ENCODE measurements at regions not wholly inside any gene's neighbourhood (a gene's known extent, or its start where the extent isn't known, plus 50 kb on each side); places are given as distances from the start of the nearest gene placed in this dataset.
A peak's percentile ranks its signal among the peaks of the same experiment; 100 is the strongest.
"Not testable (repeated sequence)": the region's sequence is repeated elsewhere in the genome, so short reads cannot be mapped to it uniquely, and the experiment has no call there.

GRCh38 chr11:134612140-134613030 lies 200.3 kb upstream of the B3GAT1 start:
- no peak for DNase-seq

GRCh38 chr11:134611537-134611936 lies 199.5 kb upstream of the B3GAT1 start:
- no peak for DNase-seq

- DNase-seq: no peak
Observed at GRCh38 chr11:134610116-134610910, 198.3 kb upstream of the B3GAT1 start.

GRCh38 chr11:134609361-134610115 lies 197.5 kb upstream of the B3GAT1 start:
- DNase-seq: no peak

GRCh38 chr11:134607963-134608750 lies 196.1 kb upstream of the B3GAT1 start:
- no peak for DNase-seq

- DNase-seq: no peak
Observed at GRCh38 chr11:134606251-134606650, 194.2 kb upstream of the B3GAT1 start.

- no peak for DNase-seq
Observed at GRCh38 chr11:134604886-134605285, 192.8 kb upstream of the B3GAT1 start.

- peak; percentile 88 for DNase-seq
Observed at GRCh38 chr11:134599299-134599771, 187.3 kb upstream of the B3GAT1 start.

GRCh38 chr11:134598368-134598767 lies 186.3 kb upstream of the B3GAT1 start:
- DNase-seq: no peak

- no peak for DNase-seq
Observed at GRCh38 chr11:134597452-134597851, 185.4 kb upstream of the B3GAT1 start.

GRCh38 chr11:134596404-134596803 lies 184.4 kb upstream of the B3GAT1 start:
- no peak for DNase-seq

- no peak for DNase-seq
Observed at GRCh38 chr11:134592391-134592990, 180.4 kb upstream of the B3GAT1 start.

GRCh38 chr11:134591338-134591737 lies 179.3 kb upstream of the B3GAT1 start:
- DNase-seq: no peak

GRCh38 chr11:134589129-134589528 lies 177.1 kb upstream of the B3GAT1 start:
- no peak for DNase-seq

- DNase-seq: not testable (repeated sequence)
Observed at GRCh38 chr11:134588460-134589110, 176.5 kb upstream of the B3GAT1 start.

- DNase-seq: no peak
Observed at GRCh38 chr11:134587345-134587744, 175.3 kb upstream of the B3GAT1 start.

GRCh38 chr11:134586726-134587125 lies 174.7 kb upstream of the B3GAT1 start:
- no peak for DNase-seq

- no peak for DNase-seq
Observed at GRCh38 chr11:134585666-134586610, 173.9 kb upstream of the B3GAT1 start.

GRCh38 chr11:134584706-134585445 lies 172.8 kb upstream of the B3GAT1 start:
- DNase-seq: peak; percentile 73
